ENCODE measurements at regions not wholly inside any gene's neighbourhood (a gene's known extent, or its start where the extent isn't known, plus 50 kb on each side); places are given as distances from the start of the nearest gene placed in this dataset.

GRCh38 chr9:2336055-2336454 lies 285.5 kb upstream of the VLDLR start:
- TF ChIP-seq CTCF (conservative IDR thresholded peaks at IDR 0.05; ENCODE audit: low read depth, low read length) = no peak
- no peak for TF ChIP-seq RFX5 (IDR thresholded peaks at IDR 0.05; ENCODE audit: low read depth, low read length)
- TF ChIP-seq MXI1 (IDR thresholded peaks at IDR 0.05; ENCODE audit: borderline replicate concordance, low read depth, low read length) = no peak
- no peak for TF ChIP-seq MAFK (IDR thresholded peaks at IDR 0.05; ENCODE audit: low read depth, low read length)
- TF ChIP-seq POLR2A (IDR thresholded peaks at IDR 0.05; ENCODE audit: low read depth, low read length) = no peak
- TF ChIP-seq ELK1 (IDR thresholded peaks at IDR 0.05; ENCODE audit: borderline replicate concordance, low read depth, low read length) = no peak
- no peak for TF ChIP-seq RAD21 (IDR thresholded peaks at IDR 0.05; ENCODE audit: low read length)
- TF ChIP-seq, protein P1, sequence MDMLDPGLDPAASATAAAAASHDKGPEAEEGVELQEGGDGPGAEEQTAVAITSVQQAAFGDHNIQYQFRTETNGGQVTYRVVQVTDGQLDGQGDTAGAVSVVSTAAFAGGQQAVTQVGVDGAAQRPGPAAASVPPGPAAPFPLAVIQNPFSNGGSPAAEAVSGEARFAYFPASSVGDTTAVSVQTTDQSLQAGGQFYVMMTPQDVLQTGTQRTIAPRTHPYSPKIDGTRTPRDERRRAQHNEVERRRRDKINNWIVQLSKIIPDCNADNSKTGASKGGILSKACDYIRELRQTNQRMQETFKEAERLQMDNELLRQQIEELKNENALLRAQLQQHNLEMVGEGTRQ (IDR thresholded peaks at IDR 0.05; ENCODE audit: low read depth, low read length) = no peak
- no peak for TF ChIP-seq BHLHE40 (IDR thresholded peaks at IDR 0.05; ENCODE audit: low read depth, low read length)
- 0 out of 2 replicates have a peak, but pooled peaks have one; percentile 9 for TF ChIP-seq SMC3 (IDR thresholded peaks at IDR 0.05; ENCODE audit: low read depth, low read length)
- no peak for TF ChIP-seq NFE2L2 (IDR thresholded peaks at IDR 0.05; ENCODE audit: low read depth, low read length)

All from IMR-90 (cell line).